ENCODE measurements at regions not wholly inside any gene's neighbourhood (a gene's known extent, or its start where the extent isn't known, plus 50 kb on each side); places are given as distances from the start of the nearest gene placed in this dataset.

DNA sequence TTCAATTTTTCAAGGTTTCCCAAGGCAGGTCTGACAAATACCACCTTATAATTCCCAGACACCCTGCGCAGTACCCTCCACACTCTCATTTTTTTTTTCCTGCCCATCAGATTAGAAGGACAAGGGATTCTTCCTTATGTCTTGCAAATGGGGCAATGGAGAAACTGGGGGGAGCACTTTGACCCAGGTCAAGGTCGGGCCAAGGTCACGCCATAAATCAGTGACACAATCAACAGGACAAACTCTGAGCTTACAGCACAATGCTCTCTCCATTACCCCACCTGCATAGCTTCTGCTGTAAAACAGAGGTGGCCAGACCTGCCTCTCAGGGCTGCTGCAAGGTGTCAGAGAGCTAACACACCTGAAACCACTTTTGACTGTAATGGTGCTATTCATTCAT, 254.4 kb upstream of the ZMIZ1 start:
- TF ChIP-seq, protein P1, sequence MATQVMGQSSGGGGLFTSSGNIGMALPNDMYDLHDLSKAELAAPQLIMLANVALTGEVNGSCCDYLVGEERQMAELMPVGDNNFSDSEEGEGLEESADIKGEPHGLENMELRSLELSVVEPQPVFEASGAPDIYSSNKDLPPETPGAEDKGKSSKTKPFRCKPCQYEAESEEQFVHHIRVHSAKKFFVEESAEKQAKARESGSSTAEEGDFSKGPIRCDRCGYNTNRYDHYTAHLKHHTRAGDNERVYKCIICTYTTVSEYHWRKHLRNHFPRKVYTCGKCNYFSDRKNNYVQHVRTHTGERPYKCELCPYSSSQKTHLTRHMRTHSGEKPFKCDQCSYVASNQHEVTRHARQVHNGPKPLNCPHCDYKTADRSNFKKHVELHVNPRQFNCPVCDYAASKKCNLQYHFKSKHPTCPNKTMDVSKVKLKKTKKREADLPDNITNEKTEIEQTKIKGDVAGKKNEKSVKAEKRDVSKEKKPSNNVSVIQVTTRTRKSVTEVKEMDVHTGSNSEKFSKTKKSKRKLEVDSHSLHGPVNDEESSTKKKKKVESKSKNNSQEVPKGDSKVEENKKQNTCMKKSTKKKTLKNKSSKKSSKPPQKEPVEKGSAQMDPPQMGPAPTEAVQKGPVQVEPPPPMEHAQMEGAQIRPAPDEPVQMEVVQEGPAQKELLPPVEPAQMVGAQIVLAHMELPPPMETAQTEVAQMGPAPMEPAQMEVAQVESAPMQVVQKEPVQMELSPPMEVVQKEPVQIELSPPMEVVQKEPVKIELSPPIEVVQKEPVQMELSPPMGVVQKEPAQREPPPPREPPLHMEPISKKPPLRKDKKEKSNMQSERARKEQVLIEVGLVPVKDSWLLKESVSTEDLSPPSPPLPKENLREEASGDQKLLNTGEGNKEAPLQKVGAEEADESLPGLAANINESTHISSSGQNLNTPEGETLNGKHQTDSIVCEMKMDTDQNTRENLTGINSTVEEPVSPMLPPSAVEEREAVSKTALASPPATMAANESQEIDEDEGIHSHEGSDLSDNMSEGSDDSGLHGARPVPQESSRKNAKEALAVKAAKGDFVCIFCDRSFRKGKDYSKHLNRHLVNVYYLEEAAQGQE (IDR thresholded peaks at IDR 0.05; ENCODE audit: insufficient read depth in 1 of 2, low read depth in 2 of 2, low read length in 2 of 2): no peak
- no peak for TF ChIP-seq POLR2AphosphoS5 (IDR thresholded peaks at IDR 0.05; ENCODE audit: low read depth, low read length)
- no peak for TF ChIP-seq SIN3A (IDR thresholded peaks at IDR 0.05; ENCODE audit: borderline replicate concordance, insufficient read depth, low read length)
- TF ChIP-seq TAF1 (IDR thresholded peaks at IDR 0.05; ENCODE audit: borderline replicate concordance, insufficient read depth, low read length): no peak
- TF ChIP-seq FOXP2 (optimal IDR thresholded peaks at IDR 0.05; ENCODE audit: borderline replicate concordance, extremely low read depth, extremely low read length, insufficient read depth): no peak
